Mammary epithelial cell (primary cell): ENCODE measurements at regions not wholly inside any gene's neighbourhood (a gene's known extent, or its start where the extent isn't known, plus 50 kb on each side); places are given as distances from the start of the nearest gene placed in this dataset.

Experiments
- CTCF ChIP-seq, 2 donors: IDR thresholded peaks in 1 of 2; conservative IDR thresholded peaks in 1 of 2; 2 replicates each; pipeline ENCODE4 v1.5.1; 2011 to 2012; ENCODE audit warnings: inconsistent platforms in 2 of 2, low read length in 2 of 2, mild to moderate bottlenecking in 2 of 2, control low read depth in 1 of 2, low read depth in 1 of 2; ENCODE audit not compliant: insufficient read depth in 1 of 2; ENCODE audit errors: extremely low read depth in 1 of 2
- EZH2 ChIP-seq: IDR thresholded peaks from 2 replicates; pipeline ENCODE4 v1.6.1; 2012; ENCODE audit warnings: low read length, inconsistent platforms, borderline replicate concordance

GRCh38 chr17:77879226-77879895 is 79.1 kb upstream of the TNRC6C start:
- no peak for TF ChIP-seq CTCF (conservative IDR thresholded peaks at IDR 0.05 in 1 of 2, IDR thresholded peaks at IDR 0.05 in 1 of 2; ENCODE audit: extremely low read depth in 1 of 2, insufficient read depth in 1 of 2, low read depth in 1 of 2, low read length in 2 of 2)
- no peak for TF ChIP-seq EZH2
